DND-41 (cell line): ENCODE measurements at regions not wholly inside any gene's neighbourhood (a gene's known extent, or its start where the extent isn't known, plus 50 kb on each side); places are given as distances from the start of the nearest gene placed in this dataset.

Experiments used
- EZH2 ChIP-seq: IDR thresholded peaks from 3 replicates; pipeline ENCODE4 v1.6.1; 2012; ENCODE audit warnings: borderline replicate concordance, low read depth, mild to moderate bottlenecking, moderate library complexity, low read length, inconsistent platforms; ENCODE audit not compliant: severe bottlenecking
- TF ChIP-seq, protein P1 (sequence below): IDR thresholded peaks from 2 replicates; pipeline ENCODE4 v1.5.1; 2012; ENCODE audit warnings: borderline replicate concordance, low read length, moderate library complexity, mild to moderate bottlenecking; ENCODE audit not compliant: poor library complexity, severe bottlenecking; ENCODE audit errors: extremely low read depth

DNA sequence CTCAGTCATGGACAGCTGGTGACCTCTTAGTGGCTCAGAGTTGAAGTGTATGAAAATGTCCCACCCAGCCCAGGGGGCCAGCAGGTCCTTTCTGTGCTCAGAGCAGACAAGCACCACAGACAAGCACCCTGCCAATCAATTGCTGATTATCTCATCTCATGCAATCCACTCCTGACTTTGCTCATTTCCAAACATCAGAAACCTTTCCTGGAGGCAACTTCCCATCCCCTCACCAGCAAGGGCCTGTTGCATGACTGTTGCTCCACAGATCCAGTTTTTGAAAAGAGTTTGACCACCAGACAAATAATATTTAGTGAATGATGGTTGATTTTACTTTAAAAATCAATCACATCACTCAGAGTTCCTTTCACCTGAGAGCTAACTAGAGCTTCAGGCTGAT is 397.3 kb upstream of the KLF4 start:
- TF ChIP-seq, protein P1, sequence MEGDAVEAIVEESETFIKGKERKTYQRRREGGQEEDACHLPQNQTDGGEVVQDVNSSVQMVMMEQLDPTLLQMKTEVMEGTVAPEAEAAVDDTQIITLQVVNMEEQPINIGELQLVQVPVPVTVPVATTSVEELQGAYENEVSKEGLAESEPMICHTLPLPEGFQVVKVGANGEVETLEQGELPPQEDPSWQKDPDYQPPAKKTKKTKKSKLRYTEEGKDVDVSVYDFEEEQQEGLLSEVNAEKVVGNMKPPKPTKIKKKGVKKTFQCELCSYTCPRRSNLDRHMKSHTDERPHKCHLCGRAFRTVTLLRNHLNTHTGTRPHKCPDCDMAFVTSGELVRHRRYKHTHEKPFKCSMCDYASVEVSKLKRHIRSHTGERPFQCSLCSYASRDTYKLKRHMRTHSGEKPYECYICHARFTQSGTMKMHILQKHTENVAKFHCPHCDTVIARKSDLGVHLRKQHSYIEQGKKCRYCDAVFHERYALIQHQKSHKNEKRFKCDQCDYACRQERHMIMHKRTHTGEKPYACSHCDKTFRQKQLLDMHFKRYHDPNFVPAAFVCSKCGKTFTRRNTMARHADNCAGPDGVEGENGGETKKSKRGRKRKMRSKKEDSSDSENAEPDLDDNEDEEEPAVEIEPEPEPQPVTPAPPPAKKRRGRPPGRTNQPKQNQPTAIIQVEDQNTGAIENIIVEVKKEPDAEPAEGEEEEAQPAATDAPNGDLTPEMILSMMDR, result no peak
- no peak for TF ChIP-seq EZH2
